ENCODE measurements at regions not wholly inside any gene's neighbourhood (a gene's known extent, or its start where the extent isn't known, plus 50 kb on each side); places are given as distances from the start of the nearest gene placed in this dataset.

DNA sequence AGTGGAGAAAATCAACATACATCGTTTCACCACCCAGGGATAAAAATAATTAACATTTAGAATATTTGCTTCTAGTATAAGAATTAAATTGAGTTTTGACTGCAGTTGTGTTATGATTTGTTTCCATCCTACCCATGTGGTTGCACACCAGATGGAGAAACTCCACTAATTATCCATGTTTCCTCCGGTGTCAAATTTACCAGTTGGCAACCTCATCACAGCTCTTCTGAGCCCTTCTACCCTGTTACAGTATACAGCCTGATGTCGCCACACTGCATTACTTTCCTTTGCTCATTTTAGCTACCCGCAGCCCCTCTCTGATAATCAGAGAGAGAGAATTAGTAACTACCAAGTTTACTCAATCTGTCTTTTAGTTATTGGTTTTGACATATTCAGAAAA, 411.2 kb downstream of the DTHD1 start:
- no peak for DNase-seq (ENCODE audit: extremely low spot score, insufficient read length, low read depth)
- no peak for FAIRE-seq

DNA sequence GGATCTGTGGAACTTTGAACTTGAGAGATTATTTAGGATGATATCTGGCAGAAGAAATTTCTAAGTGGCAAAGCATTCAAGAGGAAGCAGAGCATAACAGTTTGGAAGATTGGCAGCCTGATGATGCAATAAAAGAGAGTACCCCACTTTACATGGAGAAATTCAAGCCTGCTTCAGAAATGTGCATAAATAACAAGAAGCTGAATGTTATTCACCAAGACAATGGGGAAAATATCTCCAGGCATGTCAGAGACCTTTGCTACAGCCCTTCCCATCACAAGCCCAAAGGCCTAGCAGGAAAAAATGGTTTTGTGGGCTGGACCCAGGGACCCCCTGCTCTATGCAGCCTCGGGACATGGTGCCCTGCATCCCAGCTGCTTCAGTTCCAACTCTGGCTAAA, 420.8 kb downstream of the DTHD1 start:
- no peak for FAIRE-seq
- DNase-seq (ENCODE audit: extremely low spot score, insufficient read length, low read depth) = no peak

DNA sequence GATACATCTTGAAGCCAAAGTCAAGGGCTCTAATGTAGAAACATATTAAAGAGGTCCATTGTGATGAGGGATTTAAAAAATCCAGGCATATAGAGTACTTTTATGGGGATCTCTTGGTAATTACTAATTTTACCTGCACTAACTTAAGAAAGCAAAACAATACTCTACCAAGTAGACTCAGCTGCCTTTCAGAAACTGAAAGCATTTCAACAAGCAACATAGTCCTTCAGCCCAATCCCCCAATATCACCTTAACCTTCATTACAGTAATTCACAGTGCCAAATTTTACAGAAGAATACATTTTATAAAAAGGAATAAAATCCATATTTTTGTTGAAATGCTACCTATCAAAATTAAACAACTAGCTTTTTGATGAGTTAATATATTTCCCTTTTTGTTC, 422.9 kb downstream of the DTHD1 start:
- FAIRE-seq (no peak), DNase-seq (ENCODE audit: extremely low spot score, insufficient read length, low read depth) (no peak)

DNA sequence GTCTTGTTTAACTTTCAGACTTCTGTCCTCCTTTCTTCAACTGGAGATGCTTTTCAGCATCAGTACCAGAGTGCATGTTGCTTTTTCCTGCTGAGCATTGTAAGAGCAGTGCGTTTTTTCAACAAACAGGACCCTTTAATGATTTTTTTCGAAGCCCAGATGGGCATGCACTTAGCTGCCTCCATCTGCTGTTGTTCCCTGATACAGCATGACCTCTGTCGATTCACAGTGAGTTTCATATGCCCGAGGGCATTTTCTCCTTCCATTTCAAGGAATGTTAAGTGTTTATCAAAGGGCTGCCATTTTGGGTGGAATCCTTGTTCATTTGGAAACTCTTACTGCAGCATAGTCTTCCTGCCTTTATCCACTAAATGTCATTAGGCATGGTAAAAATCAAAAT, 428.6 kb downstream of the DTHD1 start:
- no peak for DNase-seq (ENCODE audit: extremely low spot score, insufficient read length, low read depth)
- no peak for FAIRE-seq

DNA sequence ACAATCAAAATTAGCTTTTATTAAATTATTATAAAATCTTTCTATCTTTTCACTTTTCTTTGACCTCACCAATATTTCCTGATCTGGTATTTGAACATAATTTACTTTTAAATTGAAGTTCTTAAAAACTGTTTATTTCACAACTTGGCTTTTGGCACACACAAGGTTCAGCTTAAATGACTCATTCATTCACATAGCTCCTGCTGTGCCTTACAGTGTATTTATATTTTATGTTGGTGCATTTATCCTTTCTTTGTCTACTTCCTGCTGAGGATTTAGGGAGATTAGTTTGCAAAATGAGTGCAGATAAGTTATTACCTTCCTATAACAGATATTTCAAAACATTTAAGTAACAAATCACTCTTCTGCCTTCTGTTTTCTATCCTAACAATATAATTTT, 430.6 kb downstream of the DTHD1 start:
- FAIRE-seq (no peak), DNase-seq (ENCODE audit: extremely low spot score, insufficient read length, low read depth) (no peak)

DNA sequence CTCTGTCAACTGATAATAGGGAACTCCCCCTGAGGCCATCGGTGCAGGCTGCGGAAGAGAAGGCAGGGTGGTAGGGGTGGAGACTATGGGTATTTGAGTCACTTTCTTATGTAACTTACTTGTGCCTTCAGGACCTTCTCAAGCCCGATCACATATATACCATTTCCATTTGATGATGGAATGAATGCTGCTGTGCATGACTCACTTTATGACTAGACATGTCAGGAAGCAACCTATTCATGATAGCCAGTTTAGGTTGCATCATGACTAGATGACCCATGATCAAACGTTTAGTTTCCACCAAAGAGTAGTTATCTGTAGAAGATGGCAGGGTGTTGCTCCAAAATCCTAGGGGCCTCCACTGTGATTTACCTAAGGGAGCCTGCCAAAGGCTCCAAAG, 435.5 kb downstream of the DTHD1 start:
- DNase-seq (ENCODE audit: extremely low spot score, insufficient read length, low read depth) (no peak), FAIRE-seq (no peak)

DNA sequence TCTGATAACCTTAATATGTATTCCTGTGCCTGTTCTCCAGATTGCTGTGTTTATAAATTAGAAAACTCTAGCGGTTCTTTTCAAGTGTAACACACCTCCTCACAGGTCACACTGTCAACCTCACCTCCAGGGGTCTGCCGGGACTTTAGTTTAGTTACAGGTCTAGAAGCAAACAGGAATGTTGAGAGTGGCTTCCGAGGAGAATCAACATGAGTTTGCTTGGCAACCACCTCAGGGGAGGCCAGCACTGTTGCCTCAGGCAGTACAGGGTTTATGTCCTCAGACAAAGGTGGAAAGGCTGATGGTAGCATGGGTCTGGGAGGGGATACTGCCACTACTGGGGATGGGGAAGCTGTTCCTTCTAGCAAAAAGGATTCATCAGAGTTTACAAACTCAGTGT, 438.0 kb downstream of the DTHD1 start:
- DNase-seq (ENCODE audit: extremely low spot score, insufficient read length, low read depth) (no peak), FAIRE-seq (no peak)

DNA sequence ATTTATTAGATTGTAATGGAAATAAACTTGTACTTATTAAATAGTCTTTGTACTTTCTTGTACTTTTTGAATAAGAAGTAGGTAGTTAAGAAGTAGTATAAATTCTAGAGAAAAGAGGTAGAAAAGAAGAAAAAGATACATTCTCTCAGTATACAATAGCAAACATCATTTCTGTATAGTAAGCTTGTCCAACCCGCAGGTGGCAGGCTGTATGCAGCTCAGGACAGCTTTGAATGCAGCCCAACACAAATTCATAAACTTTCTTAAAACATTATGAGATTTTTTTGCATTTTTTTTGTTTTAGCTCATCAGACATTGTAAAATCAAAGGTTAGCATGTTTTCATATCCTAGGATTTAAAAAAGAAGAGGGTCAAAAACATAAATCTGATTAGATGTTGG, 441.6 kb downstream of the DTHD1 start:
- DNase-seq (ENCODE audit: extremely low spot score, insufficient read length, low read depth) = no peak
- FAIRE-seq = no peak

DNA sequence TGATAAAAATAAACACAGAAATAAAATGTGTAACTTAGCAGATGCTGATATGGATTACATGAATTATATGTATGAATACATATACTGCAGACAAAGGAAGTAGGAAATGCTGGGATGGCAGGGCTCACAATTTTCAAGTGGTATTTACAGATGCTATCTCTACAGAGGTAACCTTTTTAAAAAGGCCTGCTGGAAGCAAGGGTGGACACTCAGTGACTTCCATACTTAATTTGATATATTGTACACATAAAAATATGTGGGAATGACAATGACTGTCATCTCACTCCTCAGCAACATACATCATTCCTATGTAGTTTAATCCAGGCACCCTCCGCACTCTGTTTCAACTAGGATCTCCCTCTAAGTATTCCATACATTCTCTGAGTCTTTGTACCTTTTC, 452.9 kb downstream of the DTHD1 start:
- no peak for FAIRE-seq
- DNase-seq (ENCODE audit: extremely low spot score, insufficient read length, low read depth) = no peak

DNA sequence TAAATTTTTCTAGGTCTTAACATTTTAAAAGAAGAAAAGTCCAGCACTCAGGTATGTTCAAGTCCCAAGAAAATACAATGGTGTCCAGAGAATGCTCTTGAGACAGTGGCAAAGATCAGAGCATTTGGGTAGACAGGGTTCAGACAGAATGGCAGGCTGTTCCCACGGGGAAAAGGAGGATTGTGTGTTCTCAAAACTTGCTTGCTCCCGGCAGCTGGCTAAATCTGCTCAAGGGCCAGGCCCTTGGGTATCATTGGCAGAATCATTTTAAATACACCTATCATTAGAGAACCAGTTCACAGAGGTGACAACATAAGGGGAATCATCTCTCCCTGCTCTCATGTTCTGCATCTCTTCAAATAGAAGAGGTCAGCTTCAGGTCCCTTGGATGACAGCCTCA, 456.3 kb downstream of the DTHD1 start:
- FAIRE-seq (no peak), DNase-seq (ENCODE audit: extremely low spot score, insufficient read length, low read depth) (no peak)

DNA sequence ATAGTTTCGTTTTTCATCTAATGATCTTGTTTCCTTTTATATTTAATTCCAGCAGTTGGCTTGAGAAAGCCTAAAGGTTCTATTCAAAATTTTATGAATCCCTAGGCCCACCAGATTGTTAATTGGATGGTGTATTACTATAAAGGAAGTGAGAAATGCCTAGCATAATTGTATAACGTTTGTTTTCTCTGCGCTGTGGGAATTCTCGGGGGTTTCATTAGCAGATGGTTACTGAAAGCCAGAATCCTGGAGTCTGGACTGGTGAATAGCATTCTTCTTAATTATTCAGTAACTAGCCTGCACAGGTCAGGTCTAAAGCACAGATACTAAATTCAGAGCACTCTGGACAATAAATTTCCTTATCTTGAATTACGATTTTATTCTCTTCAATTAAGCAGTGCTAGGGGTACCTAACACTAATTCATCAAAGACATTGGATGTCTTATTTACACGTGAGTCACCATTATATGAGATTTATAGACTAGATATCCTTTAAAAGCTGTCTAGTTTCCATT, 459.4 kb downstream of the DTHD1 start:
- FAIRE-seq (no peak), DNase-seq (ENCODE audit: extremely low spot score, insufficient read length, low read depth) (no peak)

DNA sequence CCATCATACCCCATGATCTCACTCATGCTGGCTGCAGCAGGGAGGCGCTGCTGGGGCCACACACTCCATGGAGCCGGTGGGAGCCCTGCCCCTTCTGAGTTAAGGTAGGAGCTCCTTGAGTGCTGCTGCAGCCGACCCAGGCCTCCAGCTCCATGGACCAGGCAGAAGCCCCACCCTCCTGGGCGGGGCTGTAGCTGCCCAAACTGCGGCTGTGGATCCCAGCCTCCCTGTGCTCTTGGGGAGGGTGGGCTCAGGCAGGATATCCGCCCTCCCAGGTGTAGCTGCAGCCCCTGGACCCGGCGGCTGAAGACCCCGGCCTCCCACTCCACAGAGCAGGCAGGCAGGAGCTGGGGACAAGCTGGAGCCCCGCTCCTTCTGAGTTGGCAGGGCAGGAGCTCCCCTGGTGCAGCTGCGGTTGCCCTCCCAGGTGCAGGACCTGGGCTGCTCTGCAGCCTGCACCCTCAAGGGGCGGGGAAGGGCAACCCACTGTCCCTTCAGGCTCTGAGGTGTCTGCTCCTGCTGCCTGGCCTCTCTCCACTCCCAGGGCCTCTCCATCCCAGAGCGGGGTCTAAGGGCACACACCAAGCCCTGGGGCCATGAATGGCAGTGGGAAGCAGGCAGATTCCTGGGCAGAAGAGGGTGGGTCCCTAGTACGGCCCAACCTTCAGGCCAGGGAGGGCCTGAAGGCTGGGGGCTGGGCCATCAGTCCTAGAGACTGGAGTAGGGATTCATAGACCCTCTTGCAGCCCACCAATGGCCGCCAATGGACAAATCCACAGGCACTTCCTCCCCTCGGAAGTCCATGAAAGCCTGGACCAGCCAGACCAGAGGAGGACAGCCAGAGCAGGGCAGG, 466.1 kb downstream of the DTHD1 start:
- FAIRE-seq (no peak), DNase-seq (ENCODE audit: extremely low spot score, insufficient read length, low read depth) (no peak)

DNA sequence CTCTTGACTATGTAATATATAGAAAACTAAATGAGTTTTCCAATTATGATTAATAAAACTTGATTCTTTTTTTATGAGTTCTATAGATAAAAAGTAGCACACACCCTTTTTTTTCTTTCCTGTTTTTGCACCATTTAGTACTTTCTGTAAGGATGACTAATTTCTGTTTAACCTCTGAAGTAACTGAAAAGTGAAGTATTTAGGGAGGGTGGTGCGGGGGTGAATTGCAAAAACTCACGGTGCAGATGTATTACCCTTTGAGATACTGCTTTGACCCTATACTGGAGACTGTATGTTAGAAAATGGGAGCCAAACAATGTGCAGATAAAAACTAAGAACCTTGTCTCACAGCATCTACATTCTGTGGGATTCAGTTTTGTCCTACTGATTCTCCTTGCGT, 471.6 kb downstream of the DTHD1 start:
- FAIRE-seq (no peak), DNase-seq (ENCODE audit: extremely low spot score, insufficient read length, low read depth) (no peak)

DNA sequence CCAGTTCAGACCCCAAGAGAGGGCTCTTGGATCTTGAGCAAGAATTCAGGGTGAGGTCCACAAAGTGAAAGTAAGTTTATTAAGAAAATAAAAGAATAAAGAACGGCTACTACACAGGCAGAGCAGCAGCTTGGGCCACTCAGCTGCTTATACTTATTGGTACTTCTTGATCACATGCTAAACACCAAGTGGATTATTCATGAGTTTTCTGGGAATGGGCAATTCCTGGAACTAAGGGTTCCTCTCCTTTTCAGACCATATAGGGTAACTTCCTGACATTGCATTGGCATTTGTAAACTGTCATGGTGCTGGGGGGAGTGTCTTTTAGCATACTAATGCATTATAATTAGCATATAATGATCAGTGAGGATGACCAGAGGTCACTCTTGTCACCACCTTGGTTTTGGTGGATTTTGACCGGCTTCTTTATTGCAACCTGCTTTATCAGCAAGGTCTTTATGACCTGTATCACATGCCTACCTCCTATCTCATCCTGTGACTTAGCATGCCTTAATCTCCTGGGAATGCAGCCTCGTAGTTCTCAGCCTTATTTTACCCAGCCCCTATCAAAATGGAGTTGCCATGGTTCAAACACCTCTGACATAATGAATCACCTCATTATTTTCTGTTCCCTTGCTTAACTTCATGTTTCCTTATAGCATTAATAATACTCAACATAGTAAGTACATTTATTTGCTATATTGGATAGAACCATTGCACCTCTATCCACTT, 476.3 kb downstream of the DTHD1 start:
- FAIRE-seq = no peak
- no peak for DNase-seq (ENCODE audit: extremely low spot score, insufficient read length, low read depth)

DNA sequence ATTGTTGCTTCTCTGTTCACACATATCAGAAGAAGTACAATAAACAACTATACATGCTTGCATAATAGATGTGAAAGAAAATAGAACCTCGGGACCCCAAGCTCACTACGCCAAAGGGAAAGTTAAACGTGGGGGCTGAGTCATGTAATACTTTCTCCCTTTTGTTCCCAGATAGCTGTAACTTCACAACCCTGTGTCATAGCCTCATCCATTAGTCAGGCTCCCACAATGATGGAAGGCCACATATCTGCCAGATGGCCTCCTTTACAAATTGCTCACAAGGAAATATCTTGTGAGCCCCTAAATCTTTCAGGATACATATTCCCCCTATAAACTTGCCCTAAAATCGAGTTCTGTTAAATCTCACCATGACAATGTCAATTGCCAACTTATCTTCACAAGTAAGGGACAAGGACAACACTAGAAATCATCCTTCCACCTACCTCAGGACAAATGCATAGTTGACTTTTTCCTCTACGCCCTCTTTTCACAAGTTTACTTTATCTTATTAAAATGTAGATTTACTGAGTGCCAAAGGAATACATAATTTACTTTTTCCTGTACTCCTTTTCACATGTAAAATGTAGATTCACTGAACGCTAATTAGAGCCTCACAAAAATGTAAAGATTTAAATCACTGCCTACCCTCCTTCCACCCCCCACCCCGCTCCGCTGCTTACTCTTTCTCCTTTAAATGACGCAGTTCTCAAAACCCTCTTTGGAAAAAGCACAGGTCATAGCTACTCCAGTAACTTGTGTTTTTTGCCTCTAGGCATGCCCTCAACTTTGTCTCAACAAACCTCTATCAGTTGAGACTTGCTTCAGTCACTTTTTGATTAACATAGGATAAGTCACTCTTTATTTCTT, 477.1 kb downstream of the DTHD1 start:
- DNase-seq (ENCODE audit: extremely low spot score, insufficient read length, low read depth) (no peak), FAIRE-seq (no peak)

DNA sequence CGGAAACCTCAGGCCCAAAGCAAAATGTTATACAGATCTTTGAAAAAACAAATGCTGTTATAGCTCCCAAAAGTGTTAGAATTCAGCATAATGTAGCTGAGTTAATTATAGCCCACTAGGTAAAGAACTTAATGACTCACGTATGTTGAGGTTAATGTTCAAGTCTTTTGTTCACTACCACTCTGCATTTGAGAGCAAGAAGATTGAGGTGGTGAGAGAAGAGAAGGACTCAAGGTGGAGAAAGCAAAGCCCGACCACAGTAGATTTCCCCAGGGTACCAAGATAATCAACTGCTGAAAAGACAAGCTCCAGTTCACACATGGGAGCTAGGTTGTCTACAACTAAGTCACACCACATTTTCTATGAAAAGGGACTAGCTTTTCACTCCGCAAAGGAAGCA, 480.2 kb downstream of the DTHD1 start:
- no peak for FAIRE-seq

DNA sequence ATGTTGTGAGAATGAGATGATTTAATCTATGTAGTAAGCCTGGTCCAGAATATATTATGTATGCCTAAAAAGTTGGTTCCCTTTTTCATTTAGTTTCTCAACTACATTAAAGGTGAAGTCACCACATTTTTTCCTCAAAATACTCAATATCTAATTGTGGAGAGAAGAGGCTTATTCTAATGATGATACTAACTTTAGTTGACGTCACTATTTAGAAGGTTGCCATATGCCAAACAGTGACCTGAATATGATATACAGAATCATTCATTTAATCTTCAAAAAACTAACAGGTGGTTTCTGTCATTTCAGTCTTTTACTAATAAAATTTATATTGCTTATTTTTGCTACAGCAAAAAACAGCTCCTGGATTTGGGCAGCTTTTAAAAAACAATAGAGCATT, 480.7 kb upstream of the NWD2 start:
- DNase-seq (ENCODE audit: extremely low spot score, insufficient read length, low read depth) (no peak), FAIRE-seq (no peak)

More for the DNA sequence above, 480.2 kb downstream of the DTHD1 start:
- no peak for DNase-seq (ENCODE audit: extremely low spot score, insufficient read length, low read depth)

DNA sequence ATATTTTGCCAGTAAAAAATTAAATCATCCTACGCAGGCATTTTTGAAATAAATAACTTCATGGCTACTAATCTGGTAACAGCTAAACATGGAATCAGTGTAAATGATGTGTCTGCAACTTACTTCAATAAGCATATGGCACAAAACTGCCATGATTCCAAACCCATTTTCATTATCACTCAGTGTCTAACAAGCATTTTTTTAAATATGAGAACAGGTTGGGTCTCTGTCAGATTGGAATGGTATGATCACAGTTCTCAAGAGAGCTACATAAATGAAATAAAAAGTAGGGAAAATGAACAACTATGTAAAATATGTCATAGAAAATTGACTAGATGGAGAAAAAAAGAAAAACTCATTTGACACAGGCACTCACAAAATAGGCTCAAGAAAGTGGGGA, 476.9 kb upstream of the NWD2 start:
- no peak for DNase-seq (ENCODE audit: extremely low spot score, insufficient read length, low read depth)
- no peak for FAIRE-seq

DNA sequence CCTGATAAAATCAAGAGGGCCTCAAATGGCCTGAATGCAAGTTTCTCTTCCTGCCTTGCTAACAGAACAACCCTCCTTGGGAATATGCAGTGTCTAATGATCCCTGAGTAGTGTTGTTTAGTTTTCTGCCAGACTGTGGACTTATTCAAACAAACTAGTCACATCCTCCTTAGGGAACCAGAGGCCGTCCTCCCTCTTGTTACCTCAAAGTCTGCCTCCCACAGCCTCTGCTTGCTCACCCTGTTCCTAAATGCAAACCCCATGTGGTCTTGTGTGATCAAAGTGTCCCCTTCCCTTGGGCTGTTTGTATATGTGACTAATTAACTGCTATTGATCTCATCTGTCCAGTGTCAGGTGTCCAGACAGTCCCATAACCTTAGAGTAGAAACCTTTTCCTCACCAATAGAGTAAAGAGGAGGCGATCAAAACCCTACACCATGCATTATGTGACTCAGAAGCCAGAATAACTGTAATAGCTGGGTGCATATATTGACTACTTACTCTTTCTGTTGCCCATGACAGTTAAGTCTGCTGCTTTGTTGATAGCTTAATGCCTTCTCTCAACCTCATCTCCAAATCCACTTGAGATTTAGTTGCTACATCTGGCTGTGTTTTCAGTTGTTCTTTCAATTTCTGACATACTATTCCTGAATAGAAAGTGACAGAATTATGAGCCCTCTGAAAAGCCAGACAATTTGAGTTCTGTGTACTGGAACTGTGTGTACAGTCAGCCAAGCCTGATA, 473.0 kb upstream of the NWD2 start:
- no peak for DNase-seq (ENCODE audit: extremely low spot score, insufficient read length, low read depth)
- no peak for FAIRE-seq

DNA sequence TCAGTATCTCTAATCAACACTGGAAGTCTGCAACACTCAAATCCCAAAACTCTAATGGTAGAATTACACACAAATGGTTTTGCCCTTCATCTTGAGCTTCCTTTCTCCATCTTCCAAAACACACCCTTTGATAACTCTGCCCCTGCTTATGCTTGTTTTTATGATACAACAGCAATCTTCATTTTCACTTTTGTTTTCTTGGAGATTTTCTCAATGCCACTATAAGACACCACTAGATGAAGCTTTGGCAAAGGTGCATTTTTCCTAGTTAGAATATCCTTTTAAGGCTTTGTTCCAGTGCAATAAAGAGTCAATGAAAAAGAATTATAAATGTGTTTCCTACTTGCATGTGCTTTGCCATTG, 472.4 kb upstream of the NWD2 start:
- no peak for FAIRE-seq
- no peak for DNase-seq (ENCODE audit: extremely low spot score, insufficient read length, low read depth)

All from GM18507 (cell line).